B cell (primary cell): ENCODE measurements at regions not wholly inside any gene's neighbourhood (a gene's known extent, or its start where the extent isn't known, plus 50 kb on each side); places are given as distances from the start of the nearest gene placed in this dataset.

Experiments
- ATAC-seq: fragments of 200-7000 bp; cut with Tn5 transposase; one replicate; pipeline ENCODE4 v1.10.0; 2021; ENCODE audit warnings: low read depth, mild to moderate bottlenecking, moderate number of reproducible peaks, moderate library complexity
- CTCF ChIA-PET: fragments of 350-600 bp; sonication (Branson Sonifier 250); formaldehyde crosslinking; loops from one replicate; lab custom pipeline; 2021; ENCODE audit warnings: antibody characterized with exemption, inconsistent platforms; lab: Charles Lee
- POLR2A ChIA-PET: fragments of 350-600 bp; sonication (Branson Sonifier 250); formaldehyde crosslinking; loops from one replicate; lab custom pipeline; 2021; ENCODE audit warnings: antibody characterized with exemption; lab: Charles Lee
- DNase-seq: peaks from one replicate; pipeline ENCODE4 v3.0.0; 2013
- H2AFZ ChIP-seq: 2 replicates; pipeline ENCODE4 v1.6.1; 2012; ENCODE audit warnings: mild to moderate bottlenecking, low read depth, low read length; ENCODE audit not compliant: insufficient read depth, poor library complexity, severe bottlenecking
- H3K27ac ChIP-seq, 2 donors: 1 replicate in 1 of 2; 2 replicates in 1 of 2; pipeline ENCODE4 v1.5.1; 2012 to 2013; ENCODE audit warnings: low read length in 2 of 2, mild to moderate bottlenecking in 2 of 2, moderate library complexity in 1 of 2
- H3K27me3 ChIP-seq, 4 experiments: fragments of 200-600 bp in 1 of 4; sonication (generic) in 1 of 4; replicated peaks in 1 of 4; 1 replicate in 2 of 4; 2 replicates in 2 of 4; pipeline versions ENCODE4 v1.6.1 to v1.7.0; 2013 to 2016; ENCODE audit warnings: low read length in 3 of 4, mild to moderate bottlenecking in 2 of 4, mixed read lengths in 1 of 4, moderate library complexity in 1 of 4; ENCODE audit not compliant: insufficient read depth in 4 of 4, control insufficient read depth in 3 of 4; ENCODE audit errors: control extremely low read depth in 1 of 4
- H3K36me3 ChIP-seq, 2 experiments: replicated peaks in 1 of 2; 1 replicate in 1 of 2; 2 replicates in 1 of 2; pipeline versions ENCODE4 v1.6.1 to v1.7.1; 2013; ENCODE audit warnings: low read length in 1 of 2; ENCODE audit not compliant: insufficient read depth in 2 of 2, control insufficient read depth in 1 of 2; ENCODE audit errors: control extremely low read depth in 1 of 2, extremely low read depth in 1 of 2
- H3K4me1 ChIP-seq, 2 donors: fragments of 200-600 bp in 1 of 2; sonication (generic) in 1 of 2; 1 replicate in 1 of 2; 2 replicates in 1 of 2; pipeline versions ENCODE4 v1.5.1 to v1.6.1; 2013 to 2017; ENCODE audit warnings: low read length in 2 of 2; ENCODE audit not compliant: control insufficient read depth in 2 of 2, insufficient read depth in 2 of 2
- H3K4me2 ChIP-seq: replicated peaks from 2 replicates; pipeline ENCODE3; 2012; ENCODE audit warnings: mild to moderate bottlenecking, low read depth, low read length; ENCODE audit not compliant: poor library complexity, severe bottlenecking
- H3K4me3 ChIP-seq, 5 experiments: fragments of 200-600 bp in 1 of 5; sonication (generic) in 1 of 5; 1 replicate in 3 of 5; 2 replicates in 2 of 5; pipeline versions ENCODE4 v1.5.1 to v1.7.0; 2011 to 2016; ENCODE audit warnings: low read length in 4 of 5, mild to moderate bottlenecking in 4 of 5, low read depth in 2 of 5, control low read depth in 1 of 5, moderate library complexity in 1 of 5; ENCODE audit not compliant: insufficient read depth in 1 of 5; ENCODE audit errors: control extremely low read depth in 1 of 5, extremely low read depth in 1 of 5
- H3K79me2 ChIP-seq: fragments of 200-600 bp; sonication (generic); one replicate; pipeline ENCODE4 v1.6.0; 2016; ENCODE audit warnings: low read length; ENCODE audit not compliant: control insufficient read depth, insufficient read depth
- H3K9ac ChIP-seq: fragments of 200-600 bp; sonication (generic); 2 replicates; pipeline ENCODE4 v1.6.1; 2017; ENCODE audit warnings: mild to moderate bottlenecking, low read length, moderate library complexity
- H3K9me3 ChIP-seq, 3 donors: one replicate each; pipeline versions ENCODE4 v1.6.1 to v1.7.1; 2013; ENCODE audit warnings: low read length in 2 of 3; ENCODE audit not compliant: control insufficient read depth in 2 of 3, insufficient read depth in 1 of 3; ENCODE audit errors: control extremely low read depth in 1 of 3
- H4K20me1 ChIP-seq: 2 replicates; pipeline ENCODE4 v1.6.0; 2012; ENCODE audit warnings: mild to moderate bottlenecking, low read length; ENCODE audit not compliant: insufficient read depth, control insufficient read depth, poor library complexity, severe bottlenecking
- H3K27ac Mint-ChIP-seq: one replicate; pipeline ENCODE4 v1.8.0; 2021; ENCODE audit warnings: mixed read lengths
- H3K27me3 Mint-ChIP-seq: one replicate; pipeline ENCODE4 v1.8.0; 2021; ENCODE audit warnings: mixed read lengths
- H3K4me1 Mint-ChIP-seq: one replicate; pipeline ENCODE4 v1.8.0; 2021; ENCODE audit warnings: mixed read lengths
- H3K4me3 Mint-ChIP-seq: one replicate; pipeline ENCODE4 v1.8.0; 2021; ENCODE audit warnings: mixed read lengths
- H3K9me3 Mint-ChIP-seq: one replicate; pipeline ENCODE4 v1.8.0; 2022; ENCODE audit warnings: mixed read lengths; ENCODE audit not compliant: insufficient read depth
- EZH2 ChIP-seq: IDR thresholded peaks from 2 replicates; pipeline ENCODE4 v1.6.1; 2012; ENCODE audit warnings: borderline replicate concordance, low read depth, mild to moderate bottlenecking, moderate library complexity, low read length; ENCODE audit not compliant: insufficient read depth, poor library complexity, severe bottlenecking
- WGBS: methylation state at CpG from one replicate; pipeline ENCODE4 v1.1.5; 2013; ENCODE audit warnings: missing lambda C conversion rate; ENCODE audit not compliant: insufficient coverage; 5-methylcytosine and 5-hydroxymethylcytosine counted together
- intact Hi-C: fragments of 100-400 bp; cut with micrococcal nuclease; formaldehyde crosslinking; loops from one replicate; pipeline ENCODE4 v1.10.0; 2022
- TF ChIP-seq, protein P1 (sequence below): fragments of 200-600 bp; IDR thresholded peaks from one replicate; pipeline ENCODE4 v1.8.0; 2022; ENCODE audit warnings: antibody characterized with exemption, mild to moderate bottlenecking

DNA sequence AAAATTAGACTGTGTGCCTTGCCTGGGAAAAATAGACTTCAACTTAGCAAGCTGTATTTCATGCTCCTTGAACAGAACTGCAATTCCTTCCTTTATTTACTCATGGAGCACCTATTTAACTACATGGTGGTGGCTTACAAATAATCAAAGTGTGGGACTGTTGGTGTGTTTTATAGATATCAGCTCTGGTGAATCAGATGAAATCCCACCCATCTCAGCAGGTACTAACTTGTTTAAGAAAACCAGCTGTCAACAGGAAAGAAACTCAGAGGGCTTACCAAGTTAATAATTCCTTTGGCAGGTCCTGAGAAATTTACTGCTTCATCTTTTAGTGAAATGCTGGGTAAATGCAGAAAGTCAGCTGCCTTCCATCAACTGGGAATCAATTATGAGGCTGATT, 830.6 kb downstream of the SLC4A3 start:
- H3K36me3 ChIP-seq: no peaks in the 10 kb centered on the region
- ChIA-PET CTCF (no interaction called here), POLR2A (no interaction called here)
- no peak overlapping the region for H3K4me2 ChIP-seq
- Mint-ChIP-seq H3K27me3 (peaks cover 3% of the 10 kb centered on the region), H3K9me3 (no peaks in the 10 kb centered on the region), H3K27ac (no peak overlapping the region), H3K4me3 (no peak overlapping the region), H3K4me1 (no peaks in the 10 kb centered on the region)
- H2AFZ ChIP-seq: no peak overlapping the region
- H3K9ac ChIP-seq: no peak overlapping the region
- no peak for TF ChIP-seq EZH2
- TF ChIP-seq, protein P1, sequence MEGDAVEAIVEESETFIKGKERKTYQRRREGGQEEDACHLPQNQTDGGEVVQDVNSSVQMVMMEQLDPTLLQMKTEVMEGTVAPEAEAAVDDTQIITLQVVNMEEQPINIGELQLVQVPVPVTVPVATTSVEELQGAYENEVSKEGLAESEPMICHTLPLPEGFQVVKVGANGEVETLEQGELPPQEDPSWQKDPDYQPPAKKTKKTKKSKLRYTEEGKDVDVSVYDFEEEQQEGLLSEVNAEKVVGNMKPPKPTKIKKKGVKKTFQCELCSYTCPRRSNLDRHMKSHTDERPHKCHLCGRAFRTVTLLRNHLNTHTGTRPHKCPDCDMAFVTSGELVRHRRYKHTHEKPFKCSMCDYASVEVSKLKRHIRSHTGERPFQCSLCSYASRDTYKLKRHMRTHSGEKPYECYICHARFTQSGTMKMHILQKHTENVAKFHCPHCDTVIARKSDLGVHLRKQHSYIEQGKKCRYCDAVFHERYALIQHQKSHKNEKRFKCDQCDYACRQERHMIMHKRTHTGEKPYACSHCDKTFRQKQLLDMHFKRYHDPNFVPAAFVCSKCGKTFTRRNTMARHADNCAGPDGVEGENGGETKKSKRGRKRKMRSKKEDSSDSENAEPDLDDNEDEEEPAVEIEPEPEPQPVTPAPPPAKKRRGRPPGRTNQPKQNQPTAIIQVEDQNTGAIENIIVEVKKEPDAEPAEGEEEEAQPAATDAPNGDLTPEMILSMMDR: no peak
- intact Hi-C loops: no loop called here
- H3K9me3 ChIP-seq: no peaks in the 10 kb centered on the region
- no peaks in the 10 kb centered on the region for H3K79me2 ChIP-seq
- DNase-seq: no peak
- H3K27ac ChIP-seq: no peak overlapping the region
- no peaks in the 10 kb centered on the region for H4K20me1 ChIP-seq
- no peak overlapping the region for H3K4me3 ChIP-seq
- ATAC-seq: no peak
- no peaks in the 10 kb centered on the region for H3K27me3 ChIP-seq
- no peaks in the 10 kb centered on the region for H3K4me1 ChIP-seq

DNA sequence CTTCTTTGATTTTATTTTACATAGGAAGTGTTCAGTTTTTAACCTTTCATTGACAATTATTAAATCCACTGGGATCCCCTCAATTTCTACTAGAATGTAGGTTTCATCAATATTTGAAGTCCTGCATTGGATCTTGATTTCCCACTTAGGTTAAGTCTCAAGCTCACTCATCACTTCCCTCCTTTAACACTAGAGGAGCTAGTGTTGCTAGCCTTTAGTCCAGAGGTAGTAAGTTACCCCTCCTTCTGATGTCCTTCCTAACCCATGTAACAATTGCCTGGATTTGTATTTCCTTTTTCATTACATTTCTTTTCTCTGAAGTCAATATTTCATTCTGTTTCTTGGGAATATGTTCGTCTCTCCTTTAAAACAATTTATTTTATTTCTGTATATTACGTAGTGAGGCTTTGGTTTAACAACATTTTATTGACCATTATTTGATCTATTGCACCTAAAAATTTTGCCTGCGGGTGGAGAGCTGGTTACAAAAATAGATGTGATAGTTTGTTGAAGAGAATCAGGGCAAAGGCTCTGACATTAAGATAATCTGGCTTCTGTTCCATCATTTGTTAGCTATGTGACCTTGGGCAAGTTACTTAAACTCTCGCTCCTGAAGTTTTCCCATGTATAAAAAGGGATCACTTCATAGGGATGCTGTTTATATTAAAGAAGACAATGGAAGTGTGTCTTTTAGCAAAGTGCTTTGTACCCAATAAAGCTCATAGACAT, 833.0 kb downstream of the SLC4A3 start:
- Histone ChIP-seq H3K4me2 (no peak overlapping the region), H3K4me3 (no peak overlapping the region), H3K9ac (no peak overlapping the region), H4K20me1 (no peaks in the 10 kb centered on the region), H3K27me3 (no peaks in the 10 kb centered on the region), H3K9me3 (no peaks in the 10 kb centered on the region), H3K36me3 (no peaks in the 10 kb centered on the region), H3K79me2 (no peaks in the 10 kb centered on the region), H3K4me1 (no peaks in the 10 kb centered on the region), H3K27ac (no peak overlapping the region), H2AFZ (no peak overlapping the region)
- Mint-ChIP-seq H3K27me3 (no peaks in the 10 kb centered on the region), H3K9me3 (no peaks in the 10 kb centered on the region), H3K4me1 (no peaks in the 10 kb centered on the region), H3K27ac (no peak overlapping the region), H3K4me3 (no peak overlapping the region)
- ChIA-PET POLR2A (no interaction called here), CTCF (no interaction called here)
- intact Hi-C loops: no loop called here
- no peak for DNase-seq
- no peak for TF ChIP-seq EZH2
- TF ChIP-seq, protein P1: no peak
- no CpG with 5 or more reads among the region's 4 CpGs for WGBS
- no peak for ATAC-seq
